SU-DHL-6 (cell line): ENCODE measurements at regions not wholly inside any gene's neighbourhood (a gene's known extent, or its start where the extent isn't known, plus 50 kb on each side); places are given as distances from the start of the nearest gene placed in this dataset.

Source experiments
- H2AFZ ChIP-seq: fragments of 200-600 bp; sonication (generic); 2 replicates; pipeline ENCODE4 v1.6.1; 2014; ENCODE audit warnings: low read depth, mild to moderate bottlenecking, moderate library complexity, mixed read lengths, antibody characterized with exemption, low read length; ENCODE audit not compliant: severe bottlenecking
- H3F3A ChIP-seq: fragments of 200-600 bp; shearing (Covaris generic); 2 replicates; pipeline ENCODE4 v1.6.0; 2016; ENCODE audit warnings: antibody characterized with exemption, mild to moderate bottlenecking; ENCODE audit not compliant: insufficient read depth
- H3K27ac ChIP-seq: fragments of 200-600 bp; sonication (generic); 2 replicates; pipeline ENCODE4 v1.5.1; 2016; ENCODE audit warnings: low read depth, mild to moderate bottlenecking, low read length, moderate library complexity, mixed read lengths
- H3K27me3 ChIP-seq: fragments of 200-600 bp; sonication (generic), shearing (Covaris generic); 2 replicates; pipeline ENCODE4 v1.6.0; 2014; ENCODE audit warnings: mild to moderate bottlenecking, low read length
- H3K36me3 ChIP-seq: fragments of 200-600 bp; sonication (generic); 2 replicates; pipeline ENCODE4 v1.6.1; 2014; ENCODE audit warnings: mild to moderate bottlenecking, low read length, mixed read lengths
- H3K4me2 ChIP-seq: fragments of 300-600, 200-600 bp; shearing (Covaris generic), sonication (generic); 2 replicates; pipeline ENCODE4 v1.6.0; 2014; ENCODE audit warnings: low read length, low read depth, mild to moderate bottlenecking; ENCODE audit not compliant: poor library complexity, severe bottlenecking
- H3K4me3 ChIP-seq: fragments of 200-600 bp; sonication (generic); 2 replicates; pipeline ENCODE4 v1.5.1; 2014; ENCODE audit warnings: antibody characterized with exemption, low read length, mild to moderate bottlenecking, mixed read lengths; ENCODE audit not compliant: insufficient read depth, poor library complexity, severe bottlenecking
- H3K79me2 ChIP-seq: fragments of 200-600 bp; sonication (generic); 2 replicates; pipeline ENCODE4 v1.6.1; 2014; ENCODE audit warnings: mild to moderate bottlenecking, low read length, moderate library complexity; ENCODE audit not compliant: insufficient read depth
- H3K9ac ChIP-seq: fragments of 200-600 bp; sonication (generic); 2 replicates; pipeline ENCODE4 v1.7.0; 2014; ENCODE audit warnings: mild to moderate bottlenecking, low read length
- H3K9me2 ChIP-seq: fragments of 200-600 bp; sonication (generic); replicated peaks from 2 replicates; pipeline ENCODE4 v1.6.1; 2014; ENCODE audit warnings: low read length; ENCODE audit not compliant: insufficient read depth
- H3K9me3 ChIP-seq: fragments of 200-600 bp; sonication (generic); 2 replicates; pipeline ENCODE4 v1.6.1; 2014; ENCODE audit warnings: low read length, mixed read lengths; ENCODE audit not compliant: insufficient read depth
- H4K20me1 ChIP-seq: fragments of 200-600 bp; sonication (generic); 2 replicates; pipeline ENCODE4 v1.6.1; 2014; ENCODE audit warnings: low read depth, mild to moderate bottlenecking, antibody characterized with exemption, low read length, moderate library complexity, mixed read lengths
- CTCF ChIP-seq: fragments of 200-600 bp; sonication (generic); IDR thresholded peaks from one replicate; pipeline ENCODE4 v1.5.1; 2017; ENCODE audit warnings: antibody characterized with exemption, mild to moderate bottlenecking, low read length, moderate library complexity; ENCODE audit not compliant: insufficient read depth, poor library complexity, severe bottlenecking
- EZH2phosphoT487 ChIP-seq: fragments of 200-600 bp; sonication (generic), shearing (Covaris generic); conservative IDR thresholded peaks from 2 replicates; pipeline ENCODE4 v1.6.1; 2018; ENCODE audit warnings: mild to moderate bottlenecking, antibody characterized with exemption, low read length, moderate library complexity, mixed read lengths

GRCh38 chr6:73937805-73938204 is 241.8 kb downstream of the CD109 start:
- H3K36me3 ChIP-seq: no peaks in the 10 kb centered on the region
- H3K27me3 ChIP-seq: no peaks in the 10 kb centered on the region
- H3F3A ChIP-seq: no peaks in the 10 kb centered on the region
- H3K79me2 ChIP-seq: no peaks in the 10 kb centered on the region
- H3K4me3 ChIP-seq: no peak overlapping the region
- H3K9me2 ChIP-seq: no peaks in the 10 kb centered on the region
- no peaks in the 10 kb centered on the region for H3K9me3 ChIP-seq
- TF ChIP-seq EZH2phosphoT487 (no peak), CTCF (no peak)
- no peak overlapping the region for H3K9ac ChIP-seq
- no peak overlapping the region for H2AFZ ChIP-seq
- no peak overlapping the region for H3K27ac ChIP-seq
- H4K20me1 ChIP-seq: no peaks in the 10 kb centered on the region
- no peak overlapping the region for H3K4me2 ChIP-seq

DNA sequence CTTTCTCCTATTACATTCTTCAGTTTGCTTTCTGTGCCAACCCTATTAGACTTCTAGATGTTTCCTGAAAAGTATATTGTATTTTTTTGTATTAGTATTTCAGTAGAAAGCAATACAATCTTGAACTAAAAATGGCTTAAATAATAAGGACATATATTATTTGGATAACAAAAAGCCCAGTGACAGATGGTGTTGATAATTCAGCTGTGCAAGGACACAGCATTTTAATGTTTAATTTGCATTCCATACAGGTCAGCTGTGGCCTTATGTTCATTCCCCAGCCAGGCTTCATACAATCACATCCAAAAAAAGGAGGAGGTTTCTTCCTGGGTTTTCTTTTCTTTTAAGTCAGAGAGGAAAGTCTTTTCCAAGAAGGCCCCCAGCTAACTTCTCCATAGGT is 236.9 kb downstream of the CD109 start:
- H2AFZ ChIP-seq: no peak overlapping the region

DNA sequence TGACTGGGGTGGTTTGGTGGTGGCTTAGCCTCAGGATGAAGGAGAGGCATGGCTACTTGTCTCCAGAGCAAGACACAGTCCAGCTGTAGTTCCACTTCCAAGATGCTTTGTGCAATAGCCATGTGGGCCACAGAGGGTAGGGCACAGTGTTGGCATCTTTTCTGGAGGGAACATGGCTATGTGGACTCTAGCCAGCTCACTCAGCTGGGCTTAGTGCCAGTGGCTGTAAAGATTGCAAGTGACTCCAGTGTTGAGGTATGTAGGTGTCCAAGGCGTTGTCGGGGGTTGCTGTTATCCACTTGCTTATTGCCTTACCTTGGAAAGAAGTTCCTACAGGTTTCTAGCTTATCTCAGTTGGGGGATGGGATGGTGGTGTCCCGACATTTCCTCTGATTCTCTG is 233.4 kb downstream of the CD109 start:
- H3K9ac ChIP-seq: no peak overlapping the region
- H3K9me2 ChIP-seq: no peaks in the 10 kb centered on the region
- no peak overlapping the region for H3K4me3 ChIP-seq
- no peak overlapping the region for H2AFZ ChIP-seq
- H4K20me1 ChIP-seq: no peaks in the 10 kb centered on the region
- H3K9me3 ChIP-seq: no peaks in the 10 kb centered on the region
- H3K36me3 ChIP-seq: no peaks in the 10 kb centered on the region
- H3K27me3 ChIP-seq: no peaks in the 10 kb centered on the region
- no peak overlapping the region for H3K4me2 ChIP-seq
- TF ChIP-seq EZH2phosphoT487 (no peak), CTCF (no peak)
- no peaks in the 10 kb centered on the region for H3F3A ChIP-seq
- H3K27ac ChIP-seq: no peak overlapping the region
- no peaks in the 10 kb centered on the region for H3K79me2 ChIP-seq

More for the DNA sequence above, 236.9 kb downstream of the CD109 start:
- H3F3A ChIP-seq: no peaks in the 10 kb centered on the region
- no peak overlapping the region for H3K4me2 ChIP-seq
- H3K9me3 ChIP-seq: no peaks in the 10 kb centered on the region
- TF ChIP-seq EZH2phosphoT487: no peak
- TF ChIP-seq CTCF: no peak
- H3K9me2 ChIP-seq: no peaks in the 10 kb centered on the region
- no peak overlapping the region for H3K4me3 ChIP-seq
- no peak overlapping the region for H3K9ac ChIP-seq
- H3K27ac ChIP-seq: no peak overlapping the region
- no peaks in the 10 kb centered on the region for H3K36me3 ChIP-seq
- H3K79me2 ChIP-seq: no peaks in the 10 kb centered on the region
- no peaks in the 10 kb centered on the region for H3K27me3 ChIP-seq
- no peaks in the 10 kb centered on the region for H4K20me1 ChIP-seq
